ENCODE measurements at regions not wholly inside any gene's neighbourhood (a gene's known extent, or its start where the extent isn't known, plus 50 kb on each side); places are given as distances from the start of the nearest gene placed in this dataset.

- Mint-ChIP-seq H3K4me3 (no peak overlapping the region), H3K36me3 (peaks cover 0 to 14% (median 0%) of the 10 kb centered on the region in 3 donors), H3K27ac (no peak overlapping the region), H3K27me3 (peaks cover 0 to 3% of the 10 kb centered on the region in 2 donors), H3K4me1 (peaks cover 0 to 6% (median 0%) of the 10 kb centered on the region in 3 donors), H3K9me3 (peaks cover 5 to 40% (median 27%) of the 10 kb centered on the region in 5 donors)
- Histone ChIP-seq H3K36me3 (ENCODE audit: insufficient read depth, low read length) (no peaks in the 10 kb centered on the region), H3K27ac (ENCODE audit: low read depth, low read length) (no peak overlapping the region), H3K4me3 (ENCODE audit: low read length) (no peak overlapping the region), H3K27me3 (ENCODE audit: insufficient read depth, low read length, poor library complexity, severe bottlenecking) (no peaks in the 10 kb centered on the region), H3K9me3 (ENCODE audit: low read length) (no peaks in the 10 kb centered on the region), H3K4me1 (ENCODE audit: insufficient read depth, low read length) (no peaks in the 10 kb centered on the region)
- no peak for DNase-seq
- CTCF ChIA-PET: no interaction called here
- POLR2A ChIA-PET: no interaction called here
These were observed 443.4 kb downstream of the IRX1 start for GRCh38 chr5:4038994-4039393.

GRCh38 chr5:4042311-4042710 is 446.7 kb downstream of the IRX1 start:
- no peak overlapping the region for H3K27ac ChIP-seq (ENCODE audit: low read depth, low read length)
- POLR2A ChIA-PET: no interaction called here
- H3K27me3 Mint-ChIP-seq: peaks cover 0 to 3% of the 10 kb centered on the region in 2 donors

DNA sequence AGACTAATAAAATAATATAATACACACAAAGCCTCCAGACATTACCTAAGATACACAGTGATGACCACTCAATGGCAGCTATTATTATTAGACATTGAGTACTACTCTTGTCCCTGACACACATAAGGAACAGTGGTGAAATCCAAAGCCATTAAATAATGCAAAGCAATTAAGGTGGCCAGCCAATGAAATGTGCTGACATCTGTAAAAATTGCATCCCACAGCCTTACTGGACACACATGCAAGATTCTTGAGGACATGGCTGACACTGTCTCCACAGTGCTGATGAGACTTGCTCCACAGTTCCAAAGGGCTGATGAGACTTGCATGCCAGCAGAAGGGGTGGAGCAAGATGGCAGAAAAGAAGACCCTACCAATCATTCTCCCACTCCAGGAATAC is 447.5 kb downstream of the IRX1 start:
- Mint-ChIP-seq H3K4me3 (peak overlapping the region in 1 of 7 donors; percentile 35), H3K27ac (no peak overlapping the region)
- CTCF ChIA-PET: no interaction called here

More at GRCh38 chr5:4042311-4042710, 446.7 kb downstream of the IRX1 start:
- DNase-seq: no peak
- H3K4me1 Mint-ChIP-seq: peaks cover 0 to 6% (median 0%) of the 10 kb centered on the region in 3 donors
- CTCF ChIA-PET: no interaction called here
- H3K4me3 Mint-ChIP-seq: peak overlapping the region in 3 of 7 donors; percentile 9 to 41 (median 15)
- peak overlapping the region in 1 of 8 donors; percentile 3 for H3K27ac Mint-ChIP-seq
- Histone ChIP-seq H3K4me3 (ENCODE audit: low read length) (no peak overlapping the region), H3K4me1 (ENCODE audit: insufficient read depth, low read length) (no peaks in the 10 kb centered on the region), H3K36me3 (ENCODE audit: insufficient read depth, low read length) (no peaks in the 10 kb centered on the region), H3K9me3 (ENCODE audit: low read length) (no peaks in the 10 kb centered on the region), H3K27me3 (ENCODE audit: insufficient read depth, low read length, poor library complexity, severe bottlenecking) (no peaks in the 10 kb centered on the region)
- peaks cover 6 to 45% (median 22%) of the 10 kb centered on the region in 5 donors for H3K9me3 Mint-ChIP-seq
- peaks cover 0 to 14% (median 0%) of the 10 kb centered on the region in 3 donors for H3K36me3 Mint-ChIP-seq

GRCh38 chr5:4044881-4045280 is 449.2 kb downstream of the IRX1 start:
- no peaks in the 10 kb centered on the region for H3K27me3 ChIP-seq (ENCODE audit: insufficient read depth, low read length, poor library complexity, severe bottlenecking)
- H3K4me3 Mint-ChIP-seq: no peak overlapping the region
- CTCF ChIA-PET: no interaction called here

More for the DNA sequence above, 447.5 kb downstream of the IRX1 start:
- H3K9me3 Mint-ChIP-seq: peaks cover 6 to 41% (median 18%) of the 10 kb centered on the region in 5 donors
- Histone ChIP-seq H3K4me1 (ENCODE audit: insufficient read depth, low read length) (no peaks in the 10 kb centered on the region), H3K4me3 (ENCODE audit: low read length) (no peak overlapping the region), H3K36me3 (ENCODE audit: insufficient read depth, low read length) (no peaks in the 10 kb centered on the region), H3K9me3 (ENCODE audit: low read length) (no peaks in the 10 kb centered on the region), H3K27ac (ENCODE audit: low read depth, low read length) (no peak overlapping the region), H3K27me3 (ENCODE audit: insufficient read depth, low read length, poor library complexity, severe bottlenecking) (no peaks in the 10 kb centered on the region)
- POLR2A ChIA-PET: no interaction called here
- no peak for DNase-seq
- peaks cover 0 to 14% (median 0%) of the 10 kb centered on the region in 3 donors for H3K36me3 Mint-ChIP-seq
- peaks cover 0 to 6% (median 0%) of the 10 kb centered on the region in 3 donors for H3K4me1 Mint-ChIP-seq
- H3K27me3 Mint-ChIP-seq: peaks cover 0 to 3% of the 10 kb centered on the region in 2 donors

GRCh38 chr5:4048398-4048797 is 452.8 kb downstream of the IRX1 start:
- Histone ChIP-seq H3K27me3 (ENCODE audit: insufficient read depth, low read length, poor library complexity, severe bottlenecking) (no peaks in the 10 kb centered on the region), H3K4me3 (ENCODE audit: low read length) (no peak overlapping the region), H3K4me1 (ENCODE audit: insufficient read depth, low read length) (no peaks in the 10 kb centered on the region), H3K9me3 (ENCODE audit: low read length) (no peaks in the 10 kb centered on the region), H3K36me3 (ENCODE audit: insufficient read depth, low read length) (no peaks in the 10 kb centered on the region), H3K27ac (ENCODE audit: low read depth, low read length) (no peak overlapping the region)
- Mint-ChIP-seq H3K9me3 (peaks cover 1 to 14% (median 11%) of the 10 kb centered on the region in 5 donors), H3K27ac (no peak overlapping the region), H3K4me1 (no peaks in the 10 kb centered on the region), H3K36me3 (peaks cover 0 to 3% (median 0%) of the 10 kb centered on the region in 3 donors), H3K4me3 (no peak overlapping the region), H3K27me3 (no peaks in the 10 kb centered on the region)
- ChIA-PET CTCF (no interaction called here), POLR2A (no interaction called here)
- DNase-seq: no peak

More at GRCh38 chr5:4044881-4045280, 449.2 kb downstream of the IRX1 start:
- Mint-ChIP-seq H3K9me3 (peaks cover 6 to 35% (median 15%) of the 10 kb centered on the region in 5 donors), H3K27me3 (peaks cover 0 to 3% of the 10 kb centered on the region in 2 donors), H3K27ac (no peak overlapping the region), H3K4me1 (peaks cover 0 to 6% (median 0%) of the 10 kb centered on the region in 3 donors), H3K36me3 (peaks cover 0 to 10% (median 0%) of the 10 kb centered on the region in 3 donors)
- DNase-seq: no peak
- POLR2A ChIA-PET: no interaction called here
- Histone ChIP-seq H3K36me3 (ENCODE audit: insufficient read depth, low read length) (no peaks in the 10 kb centered on the region), H3K4me1 (ENCODE audit: insufficient read depth, low read length) (no peaks in the 10 kb centered on the region), H3K9me3 (ENCODE audit: low read length) (no peaks in the 10 kb centered on the region), H3K4me3 (ENCODE audit: low read length) (no peak overlapping the region), H3K27ac (ENCODE audit: low read depth, low read length) (no peak overlapping the region)

DNA sequence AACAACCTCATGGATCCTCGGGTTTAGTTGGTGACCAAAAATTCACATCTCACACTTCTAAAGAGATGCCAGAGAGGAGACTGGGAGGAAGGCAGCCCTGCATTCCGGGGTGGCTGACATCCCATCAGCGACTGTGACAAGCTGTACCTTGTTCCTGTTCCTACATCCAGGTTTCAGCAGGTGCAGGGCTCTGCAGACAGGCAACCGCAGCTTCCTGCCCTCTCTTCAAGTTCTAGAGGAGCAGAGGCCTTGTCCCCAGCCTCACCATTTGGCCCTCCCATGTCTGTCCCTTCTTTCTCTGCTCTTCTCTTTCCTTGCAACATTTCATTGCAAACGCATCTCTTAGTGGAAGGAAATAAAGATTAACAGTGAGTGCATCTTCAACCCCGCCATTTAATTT is 454.6 kb downstream of the IRX1 start:
- POLR2A ChIA-PET: no interaction called here

GRCh38 chr5:4053136-4053535 is 457.5 kb downstream of the IRX1 start:
- Histone ChIP-seq H3K4me1 (ENCODE audit: insufficient read depth, low read length) (no peaks in the 10 kb centered on the region), H3K4me3 (ENCODE audit: low read length) (no peak overlapping the region), H3K27ac (ENCODE audit: low read depth, low read length) (no peak overlapping the region), H3K9me3 (ENCODE audit: low read length) (no peaks in the 10 kb centered on the region), H3K27me3 (ENCODE audit: insufficient read depth, low read length, poor library complexity, severe bottlenecking) (no peaks in the 10 kb centered on the region), H3K36me3 (ENCODE audit: insufficient read depth, low read length) (no peaks in the 10 kb centered on the region)
- H3K4me1 Mint-ChIP-seq: no peaks in the 10 kb centered on the region
- H3K9me3 Mint-ChIP-seq: peaks cover 0 to 14% (median 7%) of the 10 kb centered on the region in 5 donors
- H3K36me3 Mint-ChIP-seq: no peaks in the 10 kb centered on the region
- ChIA-PET CTCF (no interaction called here), POLR2A (no interaction called here)
- H3K27me3 Mint-ChIP-seq: peaks cover 0 to 1% of the 10 kb centered on the region in 2 donors
- no peak overlapping the region for H3K27ac Mint-ChIP-seq
- H3K4me3 Mint-ChIP-seq: no peak overlapping the region
- DNase-seq: no peak

More for the DNA sequence above, 454.6 kb downstream of the IRX1 start:
- Mint-ChIP-seq H3K36me3 (no peaks in the 10 kb centered on the region), H3K27me3 (no peaks in the 10 kb centered on the region), H3K4me3 (peak overlapping the region in 1 of 7 donors; percentile 23), H3K9me3 (peaks cover 1 to 13% (median 10%) of the 10 kb centered on the region in 5 donors), H3K27ac (no peak overlapping the region), H3K4me1 (no peaks in the 10 kb centered on the region)
- no peak overlapping the region for H3K27ac ChIP-seq (ENCODE audit: low read depth, low read length)
- no peaks in the 10 kb centered on the region for H3K36me3 ChIP-seq (ENCODE audit: insufficient read depth, low read length)
- CTCF ChIA-PET: no interaction called here
- no peak for DNase-seq
- no peaks in the 10 kb centered on the region for H3K9me3 ChIP-seq (ENCODE audit: low read length)
- no peaks in the 10 kb centered on the region for H3K4me1 ChIP-seq (ENCODE audit: insufficient read depth, low read length)
- H3K27me3 ChIP-seq (ENCODE audit: insufficient read depth, low read length, poor library complexity, severe bottlenecking): no peaks in the 10 kb centered on the region
- H3K4me3 ChIP-seq (ENCODE audit: low read length): no peak overlapping the region

GRCh38 chr5:4054092-4054491 is 458.5 kb downstream of the IRX1 start:
- no peaks in the 10 kb centered on the region for H3K4me1 Mint-ChIP-seq
- no peak overlapping the region for H3K4me3 Mint-ChIP-seq
- no peaks in the 10 kb centered on the region for H3K36me3 Mint-ChIP-seq
- peaks cover 0 to 14% (median 5%) of the 10 kb centered on the region in 5 donors for H3K9me3 Mint-ChIP-seq
- no peak overlapping the region for H3K4me3 ChIP-seq (ENCODE audit: low read length)
- no peak overlapping the region for H3K27ac Mint-ChIP-seq
- peaks cover 0 to 1% of the 10 kb centered on the region in 2 donors for H3K27me3 Mint-ChIP-seq
- CTCF ChIA-PET: no interaction called here
- no peak overlapping the region for H3K27ac ChIP-seq (ENCODE audit: low read depth, low read length)
- no peaks in the 10 kb centered on the region for H3K27me3 ChIP-seq (ENCODE audit: insufficient read depth, low read length, poor library complexity, severe bottlenecking)
- no peaks in the 10 kb centered on the region for H3K36me3 ChIP-seq (ENCODE audit: insufficient read depth, low read length)
- H3K9me3 ChIP-seq (ENCODE audit: low read length): no peaks in the 10 kb centered on the region
- H3K4me1 ChIP-seq (ENCODE audit: insufficient read depth, low read length): no peaks in the 10 kb centered on the region
- DNase-seq: no peak
- POLR2A ChIA-PET: no interaction called here

Data from CD8-positive, alpha-beta memory T cell (primary cell).